ENCODE measurements at regions not wholly inside any gene's neighbourhood (a gene's known extent, or its start where the extent isn't known, plus 50 kb on each side); places are given as distances from the start of the nearest gene placed in this dataset.
A peak's percentile ranks its signal among the peaks of the same experiment; 100 is the strongest.
"Not testable (repeated sequence)": the region's sequence is repeated elsewhere in the genome, so short reads cannot be mapped to it uniquely, and the experiment has no call there.

GRCh38 chr2:95728878-95729596 is 137.2 kb downstream of the TRIM43 start:
- DNase-seq, result peak; percentile 27

GRCh38 chr2:95729597-95729955 is 137.8 kb downstream of the TRIM43 start:
- no peak for DNase-seq

- DNase-seq, result no peak
These were observed 139.0 kb downstream of the TRIM43 start for GRCh38 chr2:95730813-95731212.

- no peak for DNase-seq
These were observed 143.4 kb downstream of the TRIM43 start for GRCh38 chr2:95734976-95735890.

- DNase-seq, result no peak
These were observed 146.5 kb downstream of the TRIM43 start for GRCh38 chr2:95738301-95738700.

- not testable (repeated sequence) for DNase-seq
These were observed 160.3 kb downstream of the TRIM43 start for GRCh38 chr2:95752126-95752525.

GRCh38 chr2:95753812-95754211 is 162.0 kb downstream of the TRIM43 start:
- DNase-seq, result not testable (repeated sequence)

- DNase-seq, result not testable (repeated sequence)
These were observed 162.4 kb downstream of the TRIM43 start for GRCh38 chr2:95754213-95754612.

- not testable (repeated sequence) for DNase-seq
These were observed 163.2 kb downstream of the TRIM43 start for GRCh38 chr2:95754819-95755563.

GRCh38 chr2:95755956-95756669 is 164.3 kb downstream of the TRIM43 start:
- not testable (repeated sequence) for DNase-seq

GRCh38 chr2:95757988-95758387 is 166.2 kb downstream of the TRIM43 start:
- DNase-seq, result no peak

- no peak for DNase-seq
These were observed 167.9 kb downstream of the TRIM43 start for GRCh38 chr2:95759481-95760246.

GRCh38 chr2:95760806-95761525 is 169.2 kb downstream of the TRIM43 start:
- no peak for DNase-seq

GRCh38 chr2:95761556-95761955 is 169.8 kb downstream of the TRIM43 start:
- DNase-seq, result no peak

GRCh38 chr2:95762023-95763021 is 170.5 kb downstream of the TRIM43 start:
- DNase-seq, result not testable (repeated sequence)

- not testable (repeated sequence) for DNase-seq
These were observed 171.3 kb downstream of the TRIM43 start for GRCh38 chr2:95763074-95763473.

- DNase-seq, result not testable (repeated sequence)
These were observed 173.2 kb downstream of the TRIM43 start for GRCh38 chr2:95764966-95765365.

- DNase-seq, result not testable (repeated sequence)
These were observed 174.4 kb downstream of the TRIM43 start for GRCh38 chr2:95765925-95766910.
